Endodermal cell (in vitro differentiated cells): ENCODE measurements at regions not wholly inside any gene's neighbourhood (a gene's known extent, or its start where the extent isn't known, plus 50 kb on each side); places are given as distances from the start of the nearest gene placed in this dataset.

ENCODE experiments used
- DNase-seq: peaks from one replicate; pipeline ENCODE4 v3.0.0-alpha.2; 2017
- H3K27ac ChIP-seq: 2 replicates; pipeline ENCODE4 v1.5.1; 2013; ENCODE audit warnings: mild to moderate bottlenecking, low read depth, low read length, moderate library complexity
- H3K27me3 ChIP-seq: 2 replicates; pipeline ENCODE4 v1.6.1; 2013; ENCODE audit warnings: mild to moderate bottlenecking, low read length, moderate library complexity; ENCODE audit not compliant: insufficient read depth, control insufficient read depth, poor library complexity, severe bottlenecking
- H3K36me3 ChIP-seq: 2 replicates; pipeline ENCODE4 v1.7.0; 2013; ENCODE audit warnings: mild to moderate bottlenecking, low read length, moderate library complexity; ENCODE audit not compliant: control insufficient read depth, insufficient read depth
- H3K4me1 ChIP-seq: one replicate; pipeline ENCODE4 v1.7.0; 2013; ENCODE audit warnings: low read length; ENCODE audit not compliant: control insufficient read depth, insufficient read depth
- H3K4me3 ChIP-seq: 2 replicates; pipeline ENCODE4 v1.5.1; 2013; ENCODE audit warnings: mild to moderate bottlenecking, low read length, moderate library complexity
- H3K9ac ChIP-seq: 2 replicates; pipeline ENCODE4 v1.6.1; 2013; ENCODE audit warnings: mild to moderate bottlenecking, low read length, moderate library complexity; ENCODE audit not compliant: poor library complexity, severe bottlenecking; ENCODE audit errors: extremely low read depth
- H3K9me3 ChIP-seq: 2 replicates; pipeline ENCODE4 v1.6.1; 2013; ENCODE audit warnings: mild to moderate bottlenecking, low read length, moderate library complexity; ENCODE audit not compliant: control insufficient read depth
- H3K27ac Mint-ChIP-seq: 2 replicates; pipeline ENCODE4 v1.8.0; 2020; ENCODE audit warnings: mixed read lengths
- H3K27me3 Mint-ChIP-seq: 2 replicates; pipeline ENCODE4 v1.8.0; 2021; ENCODE audit warnings: mild to moderate bottlenecking, mixed read lengths; ENCODE audit not compliant: insufficient read depth
- H3K36me3 Mint-ChIP-seq: 2 replicates; pipeline ENCODE4 v1.8.0; 2020; ENCODE audit warnings: low read depth, mixed read lengths
- H3K4me1 Mint-ChIP-seq: 2 replicates; pipeline ENCODE4 v1.8.0; 2020; ENCODE audit warnings: mixed read lengths
- H3K4me3 Mint-ChIP-seq: 2 replicates; pipeline ENCODE4 v1.8.0; 2020; ENCODE audit warnings: mild to moderate bottlenecking, moderate library complexity, mixed read lengths
- H3K9me3 Mint-ChIP-seq: 2 replicates; pipeline ENCODE4 v1.8.0; 2020; ENCODE audit warnings: mild to moderate bottlenecking, mixed read lengths
- WGBS, 2 experiments: methylation state at CpG; one replicate each; pipeline versions ENCODE4 v1.1.5 to v1.1.7; 2013; ENCODE audit warnings: missing lambda C conversion rate in 2 of 2, mixed read lengths in 1 of 2; ENCODE audit not compliant: insufficient coverage in 1 of 2, insufficient read length in 1 of 2; 5-methylcytosine and 5-hydroxymethylcytosine counted together
- TF ChIP-seq, protein P1 (sequence below): fragments of 200-600 bp; sonication (generic); conservative IDR thresholded peaks from 2 replicates; pipeline ENCODE4 v1.5.0; 2021; ENCODE audit warnings: antibody characterized with exemption, mild to moderate bottlenecking

DNA sequence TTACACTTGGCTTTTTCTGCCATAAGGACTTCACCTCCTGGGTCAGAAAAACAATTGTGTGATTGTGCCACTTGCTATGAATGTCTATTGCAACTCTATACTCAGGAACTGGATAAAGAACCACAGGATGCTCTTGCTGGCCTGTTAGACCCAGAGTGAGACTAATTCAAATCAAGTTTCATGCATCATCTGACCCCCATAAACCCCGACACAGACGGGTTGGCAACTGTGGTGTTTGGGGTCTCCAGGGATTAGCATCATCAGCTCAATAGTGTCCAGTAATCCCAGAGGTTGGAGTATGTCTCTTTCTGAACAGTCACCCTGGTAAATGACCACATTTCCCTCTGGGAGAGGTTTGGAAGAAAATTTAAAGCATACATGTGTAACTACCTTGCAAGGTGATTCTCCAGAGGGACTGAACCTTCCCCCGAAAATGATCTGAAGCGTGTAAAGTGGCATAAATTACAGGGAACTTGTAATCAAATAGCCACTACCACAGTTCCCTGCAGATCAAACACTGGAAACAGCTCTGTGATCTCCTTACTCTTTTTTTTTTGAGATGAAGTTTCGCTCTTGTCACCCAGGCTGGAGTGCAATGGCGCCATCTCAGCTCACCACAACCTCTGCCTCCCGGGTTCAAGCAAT lies 1097.6 kb downstream of the TBC1D22A start:
- H3K9me3 Mint-ChIP-seq, result peaks cover 60% of the 10 kb centered on the region
- no peaks in the 10 kb centered on the region for H3K36me3 Mint-ChIP-seq
- Histone ChIP-seq H3K9ac (no peak overlapping the region), H3K4me3 (no peak overlapping the region), H3K27ac (no peak overlapping the region), H3K36me3 (no peaks in the 10 kb centered on the region), H3K4me1 (no peaks in the 10 kb centered on the region), H3K9me3 (peaks cover 30% of the 10 kb centered on the region), H3K27me3 (no peaks in the 10 kb centered on the region)
- DNase-seq, result no peak
- H3K27me3 Mint-ChIP-seq, result no peaks in the 10 kb centered on the region
- no peak overlapping the region for H3K27ac Mint-ChIP-seq
- H3K4me3 Mint-ChIP-seq, result no peak overlapping the region
- no peaks in the 10 kb centered on the region for H3K4me1 Mint-ChIP-seq
- 86 to 91% methylated on average over 4 to 7 of the region's 7 CpGs for WGBS, 2 experiments
- TF ChIP-seq, protein P1, sequence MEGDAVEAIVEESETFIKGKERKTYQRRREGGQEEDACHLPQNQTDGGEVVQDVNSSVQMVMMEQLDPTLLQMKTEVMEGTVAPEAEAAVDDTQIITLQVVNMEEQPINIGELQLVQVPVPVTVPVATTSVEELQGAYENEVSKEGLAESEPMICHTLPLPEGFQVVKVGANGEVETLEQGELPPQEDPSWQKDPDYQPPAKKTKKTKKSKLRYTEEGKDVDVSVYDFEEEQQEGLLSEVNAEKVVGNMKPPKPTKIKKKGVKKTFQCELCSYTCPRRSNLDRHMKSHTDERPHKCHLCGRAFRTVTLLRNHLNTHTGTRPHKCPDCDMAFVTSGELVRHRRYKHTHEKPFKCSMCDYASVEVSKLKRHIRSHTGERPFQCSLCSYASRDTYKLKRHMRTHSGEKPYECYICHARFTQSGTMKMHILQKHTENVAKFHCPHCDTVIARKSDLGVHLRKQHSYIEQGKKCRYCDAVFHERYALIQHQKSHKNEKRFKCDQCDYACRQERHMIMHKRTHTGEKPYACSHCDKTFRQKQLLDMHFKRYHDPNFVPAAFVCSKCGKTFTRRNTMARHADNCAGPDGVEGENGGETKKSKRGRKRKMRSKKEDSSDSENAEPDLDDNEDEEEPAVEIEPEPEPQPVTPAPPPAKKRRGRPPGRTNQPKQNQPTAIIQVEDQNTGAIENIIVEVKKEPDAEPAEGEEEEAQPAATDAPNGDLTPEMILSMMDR, result no peak

DNA sequence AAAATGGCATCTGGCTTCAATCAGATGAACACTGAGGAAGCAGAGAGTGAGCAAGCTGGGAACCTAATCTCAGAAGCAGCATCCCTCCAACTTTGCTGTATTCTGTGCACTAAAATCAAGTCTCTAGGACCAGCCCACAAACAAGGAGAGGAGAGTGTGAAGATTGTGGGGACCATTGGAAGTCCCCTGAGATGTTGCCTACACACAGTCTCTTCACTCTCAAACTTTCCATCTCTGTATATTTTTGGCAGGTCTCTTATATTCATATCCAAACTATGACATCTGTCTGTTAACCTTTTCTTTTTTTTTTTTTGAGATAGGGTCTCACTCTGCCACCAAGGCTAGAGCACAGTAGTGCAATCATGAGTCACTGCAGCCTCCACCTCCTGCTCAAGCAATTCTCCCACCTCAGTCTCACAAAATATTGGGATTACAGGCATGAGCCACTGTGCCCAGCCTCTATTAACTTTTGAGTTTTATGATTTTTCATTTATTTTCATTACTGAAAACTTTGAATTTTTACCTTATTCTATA lies 1096.4 kb downstream of the TBC1D22A start:
- no peaks in the 10 kb centered on the region for H3K36me3 Mint-ChIP-seq
- no peak for DNase-seq
- Histone ChIP-seq H3K36me3 (no peaks in the 10 kb centered on the region), H3K4me1 (no peaks in the 10 kb centered on the region), H3K27me3 (no peaks in the 10 kb centered on the region), H3K9me3 (peaks cover 29% of the 10 kb centered on the region), H3K9ac (no peak overlapping the region), H3K4me3 (no peak overlapping the region), H3K27ac (no peak overlapping the region)
- no peak overlapping the region for H3K27ac Mint-ChIP-seq
- no peak overlapping the region for H3K4me3 Mint-ChIP-seq
- TF ChIP-seq, protein P1, result no peak
- no peaks in the 10 kb centered on the region for H3K4me1 Mint-ChIP-seq
- no peaks in the 10 kb centered on the region for H3K27me3 Mint-ChIP-seq
- peaks cover 65% of the 10 kb centered on the region for H3K9me3 Mint-ChIP-seq

DNA sequence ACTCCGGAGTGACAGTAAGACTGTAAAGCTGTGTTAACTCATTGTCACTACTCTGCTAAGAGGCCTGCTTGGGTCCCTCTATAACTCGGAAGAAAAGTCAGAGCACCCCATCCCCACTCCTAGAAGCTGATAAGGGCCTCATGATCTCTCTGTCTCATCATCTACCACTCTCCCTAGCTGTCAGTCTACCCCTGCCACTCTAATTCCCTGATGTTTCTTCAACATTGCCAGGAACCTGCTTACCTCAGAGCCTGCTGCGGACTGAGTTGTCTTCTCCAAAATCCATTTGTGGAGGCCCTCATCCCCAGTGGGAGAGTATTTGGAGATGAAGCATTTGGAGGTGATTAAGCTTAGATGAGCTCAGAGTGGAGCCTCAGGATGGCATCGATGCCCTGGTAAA lies 1092.2 kb downstream of the TBC1D22A start:
- DNase-seq, result no peak
- H3K36me3 ChIP-seq, result no peaks in the 10 kb centered on the region
- WGBS, 2 experiments, result 85 to 93% methylated on average over 3 to 4 of the region's 4 CpGs
- no peak overlapping the region for H3K27ac ChIP-seq
- Mint-ChIP-seq H3K27ac (no peak overlapping the region), H3K4me1 (peaks cover 4% of the 10 kb centered on the region), H3K4me3 (no peak overlapping the region), H3K36me3 (no peaks in the 10 kb centered on the region), H3K9me3 (peaks cover 47% of the 10 kb centered on the region), H3K27me3 (no peaks in the 10 kb centered on the region)
- TF ChIP-seq, protein P1, result no peak
- H3K9ac ChIP-seq, result no peak overlapping the region
- peaks cover 3% of the 10 kb centered on the region for H3K4me1 ChIP-seq
- no peak overlapping the region for H3K4me3 ChIP-seq
- no peaks in the 10 kb centered on the region for H3K27me3 ChIP-seq
- peaks cover 11% of the 10 kb centered on the region for H3K9me3 ChIP-seq
